ENCODE measurements at regions not wholly inside any gene's neighbourhood (a gene's known extent, or its start where the extent isn't known, plus 50 kb on each side); places are given as distances from the start of the nearest gene placed in this dataset.

DNA sequence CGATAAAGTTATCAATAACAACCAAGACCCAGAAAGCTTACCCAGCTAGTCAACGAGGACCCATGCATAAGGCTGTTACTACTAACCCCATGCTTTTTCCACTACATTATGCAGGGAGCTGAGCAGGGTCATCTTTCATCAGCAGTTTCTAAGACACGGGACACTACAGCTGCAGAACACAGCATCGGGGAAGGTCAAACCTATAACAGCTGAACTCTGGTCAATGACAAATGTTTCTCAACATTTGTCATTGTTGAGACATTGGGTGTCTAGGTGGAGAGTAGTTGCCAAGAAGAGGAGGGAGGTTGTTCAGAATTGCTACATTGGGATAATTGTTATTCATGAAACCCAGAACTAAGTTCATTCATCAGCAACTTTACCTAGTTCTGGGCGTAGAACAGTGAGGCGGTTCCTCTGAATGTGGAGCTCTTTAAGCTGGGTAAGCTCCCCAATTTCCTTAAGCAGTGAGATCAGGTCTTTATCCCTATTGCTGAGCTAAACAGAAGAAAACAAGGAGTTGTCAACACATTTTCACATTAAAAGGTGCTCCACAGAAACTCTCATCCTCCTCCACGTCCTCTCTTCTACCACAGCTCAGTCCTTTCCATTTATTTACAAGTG is 105.6 kb downstream of the ZNF22 start:
- no TSS peak for BruUV-seq (replicated peaks)
- FAIRE-seq (no peak), DNase-seq (ENCODE audit: low read depth, low spot score) (no peak)
- Histone ChIP-seq H3K36me3 (ENCODE audit: control insufficient read depth in 2 of 2, extremely low read depth in 1 of 2, insufficient read depth in 2 of 2, low read length in 2 of 2) (no peaks in the 10 kb centered on the region), H3K27ac (ENCODE audit: insufficient read depth, low read depth, low read length) (no peak overlapping the region), H3K9me3 (replicated peaks; ENCODE audit: control insufficient read depth, insufficient read depth, low read length) (no peaks in the 10 kb centered on the region), H4K20me1 (replicated peaks; ENCODE audit: control insufficient read depth, extremely low read depth, insufficient read depth, low read length) (no peaks in the 10 kb centered on the region), H3K9me1 (replicated peaks; ENCODE audit: control insufficient read depth, extremely low read depth, insufficient read depth, low read length) (no peaks in the 10 kb centered on the region), H3K9ac (replicated peaks; ENCODE audit: extremely low read depth, insufficient read depth, low read length) (no peak overlapping the region), H3K27me3 (ENCODE audit: control insufficient read depth in 2 of 2, insufficient read depth in 2 of 2, low read length in 2 of 2) (peaks cover 5 to 8% of the 10 kb centered on the region in 2 experiments), H3K4me3 (replicated peaks in 1 of 3; ENCODE audit: insufficient read depth in 1 of 3, low read depth in 1 of 3, low read length in 3 of 3) (no peak overlapping the region), H3K79me2 (ENCODE audit: control insufficient read depth, insufficient read depth, low read length) (no peaks in the 10 kb centered on the region), H3K4me1 (ENCODE audit: control insufficient read depth, extremely low read depth, insufficient read depth, low read length) (no peaks in the 10 kb centered on the region), H2AFZ (ENCODE audit: low read depth, low read length) (no peak overlapping the region), H3K4me2 (ENCODE audit: insufficient read depth, low read length) (no peak overlapping the region)
- ChIA-PET POLR2A (no interaction called here), CTCF (no interaction called here)
- no peak for TF ChIP-seq POLR2AphosphoS5 (IDR thresholded peaks at IDR 0.05; ENCODE audit: insufficient read depth, low read depth, low read length)
- TF ChIP-seq MYC (IDR thresholded peaks at IDR 0.05; ENCODE audit: low read depth, low read length), result no peak
- TF ChIP-seq FOS (IDR thresholded peaks at IDR 0.05; ENCODE audit: borderline replicate concordance, insufficient read depth, low read length), result no peak
- TF ChIP-seq, protein P1, sequence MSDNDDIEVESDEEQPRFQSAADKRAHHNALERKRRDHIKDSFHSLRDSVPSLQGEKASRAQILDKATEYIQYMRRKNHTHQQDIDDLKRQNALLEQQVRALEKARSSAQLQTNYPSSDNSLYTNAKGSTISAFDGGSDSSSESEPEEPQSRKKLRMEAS (IDR thresholded peaks at IDR 0.05; ENCODE audit: insufficient read depth, insufficient read length), result no peak
- TF ChIP-seq POLR2A (IDR thresholded peaks at IDR 0.05; ENCODE audit: low read depth, low read length), result no peak
- TF ChIP-seq EZH2 (IDR thresholded peaks at IDR 0.05; ENCODE audit: borderline replicate concordance, low read depth, low read length, severe bottlenecking), result no peak
- TF ChIP-seq, protein P2, sequence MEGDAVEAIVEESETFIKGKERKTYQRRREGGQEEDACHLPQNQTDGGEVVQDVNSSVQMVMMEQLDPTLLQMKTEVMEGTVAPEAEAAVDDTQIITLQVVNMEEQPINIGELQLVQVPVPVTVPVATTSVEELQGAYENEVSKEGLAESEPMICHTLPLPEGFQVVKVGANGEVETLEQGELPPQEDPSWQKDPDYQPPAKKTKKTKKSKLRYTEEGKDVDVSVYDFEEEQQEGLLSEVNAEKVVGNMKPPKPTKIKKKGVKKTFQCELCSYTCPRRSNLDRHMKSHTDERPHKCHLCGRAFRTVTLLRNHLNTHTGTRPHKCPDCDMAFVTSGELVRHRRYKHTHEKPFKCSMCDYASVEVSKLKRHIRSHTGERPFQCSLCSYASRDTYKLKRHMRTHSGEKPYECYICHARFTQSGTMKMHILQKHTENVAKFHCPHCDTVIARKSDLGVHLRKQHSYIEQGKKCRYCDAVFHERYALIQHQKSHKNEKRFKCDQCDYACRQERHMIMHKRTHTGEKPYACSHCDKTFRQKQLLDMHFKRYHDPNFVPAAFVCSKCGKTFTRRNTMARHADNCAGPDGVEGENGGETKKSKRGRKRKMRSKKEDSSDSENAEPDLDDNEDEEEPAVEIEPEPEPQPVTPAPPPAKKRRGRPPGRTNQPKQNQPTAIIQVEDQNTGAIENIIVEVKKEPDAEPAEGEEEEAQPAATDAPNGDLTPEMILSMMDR (IDR thresholded peaks at IDR 0.05; ENCODE audit: extremely low read depth in 1 of 2, insufficient read depth in 1 of 2, low read depth in 1 of 2, low read length in 2 of 2), result no peak
- TF ChIP-seq JUN (IDR thresholded peaks at IDR 0.05; ENCODE audit: borderline replicate concordance, insufficient read depth, insufficient read length, low read depth), result no peak
- no peak for TF ChIP-seq GATA2 (IDR thresholded peaks at IDR 0.05; ENCODE audit: insufficient read depth, insufficient read length, low read depth, low read length)
- dilution Hi-C loops (cut with MboI; ENCODE audit: extremely low pct_ligation_motif_present, low sequenced_read_pairs) (no loop called here), intact Hi-C loops (cut with micrococcal nuclease) (no loop called here)
